NCI-H1436 (cell line): ENCODE measurements at regions not wholly inside any gene's neighbourhood (a gene's known extent, or its start where the extent isn't known, plus 50 kb on each side); places are given as distances from the start of the nearest gene placed in this dataset.
A peak's percentile ranks its signal among the peaks of the same experiment; 100 is the strongest.

Experiments used
- DNase-seq: peaks from one replicate; lab custom pipeline; 2025; lab: John Stamatoyannopoulos, UW

DNA sequence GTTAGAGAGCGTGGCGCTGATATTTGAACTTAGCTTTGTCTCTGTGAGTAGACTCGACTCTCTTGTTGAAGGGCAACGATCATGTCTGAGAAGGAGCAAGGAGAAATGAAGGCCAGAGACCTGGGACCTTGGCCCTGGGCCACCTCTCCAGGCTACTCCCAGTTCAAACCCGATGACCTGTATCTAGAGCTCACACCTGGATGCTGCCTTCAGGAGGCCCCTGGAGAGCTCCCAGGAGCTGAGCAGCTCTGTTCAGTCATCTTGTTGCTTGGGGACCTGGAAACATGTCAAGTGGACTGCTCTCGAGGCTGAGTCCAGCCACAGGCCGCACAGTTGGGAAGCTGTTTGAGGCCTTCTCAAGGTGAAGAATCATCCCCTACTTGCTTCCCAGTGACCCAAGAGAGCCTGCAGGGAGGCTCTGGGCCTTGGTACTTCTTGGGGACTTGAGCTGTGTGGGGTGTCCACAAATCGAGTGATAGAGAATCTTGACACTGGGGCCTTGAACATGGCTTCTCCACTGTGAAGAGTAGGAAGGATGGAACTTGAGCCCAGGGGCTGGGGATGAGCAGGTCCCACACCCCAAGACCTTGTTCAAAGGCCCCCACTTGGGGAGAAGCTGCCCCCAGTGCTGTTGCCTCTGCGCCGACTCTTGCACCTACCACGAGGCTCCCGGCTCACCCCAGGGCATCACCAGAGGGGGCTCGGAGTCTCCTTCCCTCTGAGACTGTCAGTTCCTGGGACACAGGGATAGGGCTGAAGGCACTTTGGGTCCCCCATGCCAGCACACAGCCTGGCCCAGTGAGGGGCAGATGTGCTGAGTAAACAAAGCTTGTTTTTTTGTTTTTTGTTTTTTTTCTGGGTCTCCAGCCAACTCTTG, 112.1 kb downstream of the IRX5 start:
- no peak for DNase-seq

DNA sequence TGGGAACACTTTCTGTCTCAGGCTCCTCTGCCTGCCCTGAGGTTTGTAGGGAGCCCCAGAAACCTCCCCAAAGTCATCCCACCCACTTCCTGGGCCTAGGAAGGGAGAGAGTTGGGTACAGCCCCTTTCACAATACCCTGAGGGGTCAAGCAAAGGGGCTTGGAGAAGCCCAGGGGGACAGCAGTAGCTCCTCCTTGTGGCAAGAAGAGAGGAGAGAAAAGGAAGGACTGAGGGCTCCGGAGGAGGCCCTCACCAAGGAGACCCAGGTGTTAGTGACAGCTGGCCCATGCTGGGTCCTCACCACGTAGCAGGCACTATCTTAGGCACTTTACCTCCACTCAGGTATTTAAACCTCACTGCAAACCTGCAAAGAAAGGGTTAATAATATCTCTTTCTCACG, 112.8 kb downstream of the IRX5 start:
- no peak for DNase-seq

DNA sequence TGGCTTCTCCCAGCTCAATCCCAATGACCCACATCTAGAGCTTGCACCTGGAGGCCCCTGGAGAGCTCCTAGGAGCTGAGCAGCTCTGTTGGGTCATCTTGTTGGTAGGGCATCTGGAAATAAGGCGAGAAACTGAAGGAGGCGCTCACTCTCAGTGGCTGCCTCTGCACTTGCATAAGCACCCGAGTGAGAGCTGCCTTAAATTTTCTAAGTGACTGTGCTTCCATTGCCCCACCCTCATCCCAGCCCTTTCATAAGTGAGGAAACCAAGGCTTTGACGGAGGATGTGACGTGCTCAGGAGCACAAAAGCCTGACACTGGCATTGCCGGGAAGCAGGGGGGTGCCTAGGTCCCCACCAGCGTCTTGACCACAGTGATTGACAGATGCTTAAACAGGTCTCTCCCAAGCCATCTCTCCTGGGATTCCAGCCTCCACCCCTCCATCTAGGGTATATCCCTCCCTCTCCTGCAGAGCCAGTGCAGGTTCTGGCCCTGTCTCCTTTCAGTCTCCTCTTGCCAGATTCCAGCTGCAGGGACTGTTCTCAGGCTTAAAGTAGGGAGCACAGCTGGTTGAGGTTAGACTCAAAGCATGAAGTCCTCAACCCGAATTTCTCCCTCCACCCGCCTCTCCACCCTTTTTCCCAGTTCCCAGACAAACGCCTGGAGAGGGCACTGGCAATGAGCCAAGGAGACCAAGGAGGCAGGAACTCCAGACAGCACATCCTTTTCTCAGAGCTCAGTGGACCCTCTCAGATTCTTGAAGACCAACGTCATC, 113.7 kb downstream of the IRX5 start:
- no peak for DNase-seq

DNA sequence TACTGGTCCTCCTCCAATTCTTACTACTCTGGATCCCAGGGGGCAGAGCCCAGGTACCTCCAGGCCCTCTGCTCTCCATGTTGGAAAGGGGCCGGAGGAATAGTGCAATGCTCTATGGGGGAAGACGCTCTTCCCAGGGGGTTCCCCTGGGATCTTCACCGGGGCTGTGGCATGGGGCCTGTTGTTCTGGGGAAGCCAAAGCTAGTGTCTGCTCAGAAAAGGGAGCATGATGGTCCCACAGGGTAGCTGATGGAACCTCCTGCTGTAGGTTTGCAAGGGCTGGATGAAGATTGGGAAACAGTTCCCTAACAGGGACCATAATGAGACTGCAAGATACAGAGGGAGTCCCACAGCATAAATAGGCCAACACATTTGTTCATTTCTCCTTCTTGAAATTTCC, 114.7 kb downstream of the IRX5 start:
- DNase-seq, result no peak

DNA sequence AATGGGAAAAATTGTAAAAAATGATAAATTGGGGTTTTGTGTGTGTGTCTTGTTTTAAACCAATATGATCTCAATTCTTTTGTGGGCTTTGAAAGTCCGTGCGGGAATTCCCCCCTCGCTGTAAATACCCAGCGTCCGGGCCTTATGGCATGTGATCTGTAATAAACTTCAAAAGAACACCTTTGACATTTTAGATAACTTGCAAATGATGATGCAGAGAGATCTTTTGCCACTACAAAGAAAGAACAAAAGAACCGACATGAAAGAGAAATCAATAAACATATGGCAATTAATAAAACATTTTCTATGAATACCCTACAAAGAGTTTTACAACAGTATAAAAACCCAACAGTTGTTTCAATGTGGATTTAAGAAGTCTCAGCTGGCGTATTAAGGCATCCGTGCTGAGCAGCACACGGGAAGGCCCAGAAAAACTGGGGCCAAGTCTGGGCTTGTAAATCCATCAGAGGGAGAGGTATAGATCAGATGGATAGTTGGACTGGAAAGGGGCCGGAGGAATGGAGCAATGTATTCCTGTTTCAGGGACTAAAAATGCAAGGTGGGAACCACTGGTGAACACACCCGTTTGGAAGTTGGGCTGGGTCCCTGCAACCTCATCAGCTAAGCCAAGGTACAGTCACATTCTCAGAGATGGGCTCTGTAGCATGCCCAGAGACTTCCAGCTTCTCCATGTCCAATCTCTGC, 115.2 kb downstream of the IRX5 start:
- no peak for DNase-seq

DNA sequence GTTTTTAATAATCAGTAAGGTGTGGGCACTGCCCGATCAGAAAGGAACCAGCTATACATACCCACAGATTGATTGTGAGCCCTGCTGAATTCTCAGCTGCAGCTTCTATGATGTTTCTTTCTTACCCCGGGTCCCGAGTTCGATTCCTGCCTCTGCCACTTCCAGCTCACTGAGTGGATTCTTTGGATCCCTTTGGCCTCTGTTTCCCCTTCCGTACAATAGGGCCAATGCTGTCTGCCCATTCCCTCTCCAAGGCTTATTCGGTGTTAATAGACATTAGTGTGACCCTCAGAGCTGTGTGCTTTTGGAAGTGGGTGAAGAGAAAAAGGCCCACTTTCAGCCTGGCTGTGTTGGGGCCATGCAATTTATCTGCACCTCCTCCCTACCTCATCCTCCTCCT, 115.8 kb downstream of the IRX5 start:
- no peak for DNase-seq

DNA sequence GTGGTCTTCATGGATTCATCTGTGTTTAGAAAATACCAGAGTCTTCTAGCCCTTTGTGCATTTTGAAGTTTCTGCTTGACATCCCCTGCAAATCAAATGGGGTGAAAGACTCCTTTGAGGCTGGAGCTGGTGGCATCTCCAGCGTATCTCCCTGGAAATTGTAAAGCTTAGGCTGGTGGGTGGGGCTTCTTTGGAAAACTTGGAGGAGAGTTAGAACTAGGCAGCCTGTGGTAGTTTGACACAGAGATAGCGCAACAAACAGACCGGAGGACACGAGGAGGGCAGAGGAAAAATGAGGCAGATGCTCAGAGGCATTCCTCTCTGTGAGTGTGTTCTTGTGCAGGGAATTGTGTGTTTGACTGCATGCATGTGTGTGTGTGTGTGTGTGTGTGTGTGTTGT, 116.3 kb downstream of the IRX5 start:
- DNase-seq, result no peak

DNA sequence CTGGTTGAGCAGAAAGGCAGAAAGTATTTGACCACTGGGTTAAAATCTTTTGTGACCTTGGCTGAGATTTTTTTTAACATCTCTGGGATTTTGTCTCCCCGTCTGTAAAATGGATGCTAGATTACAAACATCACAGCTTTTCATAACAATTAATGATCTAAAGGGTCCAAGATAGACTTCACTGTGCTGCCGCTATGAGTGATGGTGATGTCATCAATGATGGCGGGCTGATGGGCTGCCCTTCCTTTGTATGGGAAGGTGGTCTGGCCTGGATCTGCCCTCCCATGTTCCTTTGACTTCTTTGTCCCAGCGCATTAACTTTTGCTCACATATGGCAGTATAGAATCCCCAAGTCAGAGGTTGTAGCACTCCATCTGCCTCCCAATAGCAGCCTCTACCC, 116.7 kb downstream of the IRX5 start:
- DNase-seq, result no peak

DNA sequence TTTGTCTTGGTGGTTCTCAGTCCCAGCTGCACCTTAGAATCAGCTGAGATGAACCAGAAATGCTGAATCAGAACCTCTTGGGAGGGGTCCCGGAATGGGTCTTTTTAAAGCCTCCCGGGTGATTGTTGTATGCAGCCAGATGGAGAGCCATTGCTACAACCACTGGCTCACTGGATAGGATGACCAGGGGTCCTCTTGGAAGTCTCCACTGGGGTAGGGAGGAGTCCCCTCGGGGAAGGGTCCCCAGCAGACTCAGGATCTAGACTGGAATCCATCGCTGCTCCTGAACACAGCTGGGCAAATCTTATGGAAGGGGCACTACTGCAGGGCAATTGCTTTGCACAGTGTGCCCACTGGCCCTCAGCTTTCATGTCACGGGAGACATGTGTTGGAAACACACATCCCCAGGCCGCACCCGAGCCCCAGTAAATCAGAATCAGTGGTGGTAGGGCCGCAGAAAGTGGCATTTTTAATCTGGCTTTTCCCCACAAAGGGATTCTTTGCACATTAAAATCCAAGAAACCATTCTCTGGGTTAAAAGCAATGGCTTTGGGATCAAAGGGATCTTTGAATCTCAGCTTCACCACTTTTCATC, 117.3 kb downstream of the IRX5 start:
- no peak for DNase-seq

DNA sequence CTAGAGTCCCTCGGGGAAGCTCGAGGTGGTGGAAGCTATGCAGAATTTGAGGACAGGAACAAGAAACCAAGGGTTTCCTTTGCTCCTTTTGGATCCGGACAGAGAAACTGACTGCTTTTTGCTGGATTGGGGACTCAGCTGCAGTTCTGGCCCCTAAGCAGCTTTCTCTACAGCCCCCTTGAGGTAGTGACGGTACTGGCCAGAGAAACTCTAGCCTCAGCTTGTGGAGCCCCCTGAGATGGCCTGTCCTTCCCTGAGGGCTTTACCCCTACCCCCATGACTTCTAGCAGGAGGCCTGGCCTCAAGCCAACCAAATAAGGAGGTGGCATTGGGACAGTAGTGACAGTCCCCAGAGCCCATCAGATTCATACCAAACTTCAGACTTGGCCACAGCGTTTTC, 118.1 kb downstream of the IRX5 start:
- DNase-seq, result no peak

DNA sequence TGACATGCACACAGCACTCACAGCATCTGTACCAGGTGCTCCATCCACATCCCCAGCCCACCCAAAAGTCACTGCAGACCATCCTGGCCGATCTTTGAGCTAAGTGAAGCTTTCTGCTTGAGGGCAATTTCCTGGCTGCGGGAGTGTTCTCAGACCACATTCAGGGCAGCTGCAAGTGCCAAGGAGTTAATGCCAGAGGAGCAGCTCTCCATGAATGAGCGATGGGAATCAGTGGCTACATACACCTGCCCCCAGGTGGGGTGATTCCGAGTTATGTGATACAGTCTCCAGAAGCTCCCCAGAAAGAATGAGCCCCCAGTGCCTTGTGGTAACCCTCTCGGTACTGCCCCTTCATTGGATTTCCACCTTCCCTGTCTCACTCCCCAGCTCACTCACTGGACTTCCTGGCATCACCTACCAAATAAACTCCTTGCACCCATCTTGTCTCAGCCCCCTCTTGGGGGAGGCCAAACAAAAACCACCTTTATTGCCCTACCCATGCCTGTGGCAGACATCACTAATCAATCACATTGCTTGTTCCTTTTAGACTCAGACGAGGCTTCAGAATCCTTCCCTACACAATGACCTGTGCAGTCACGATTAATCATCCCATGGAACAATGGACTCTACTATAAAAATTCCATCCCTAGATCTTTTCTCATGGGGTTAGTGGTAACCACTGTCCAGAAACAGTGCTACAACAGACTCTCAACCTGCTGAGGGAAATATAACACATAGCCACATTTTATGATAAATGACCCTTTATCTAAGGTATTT, 121.1 kb downstream of the IRX5 start:
- DNase-seq, result no peak

DNA sequence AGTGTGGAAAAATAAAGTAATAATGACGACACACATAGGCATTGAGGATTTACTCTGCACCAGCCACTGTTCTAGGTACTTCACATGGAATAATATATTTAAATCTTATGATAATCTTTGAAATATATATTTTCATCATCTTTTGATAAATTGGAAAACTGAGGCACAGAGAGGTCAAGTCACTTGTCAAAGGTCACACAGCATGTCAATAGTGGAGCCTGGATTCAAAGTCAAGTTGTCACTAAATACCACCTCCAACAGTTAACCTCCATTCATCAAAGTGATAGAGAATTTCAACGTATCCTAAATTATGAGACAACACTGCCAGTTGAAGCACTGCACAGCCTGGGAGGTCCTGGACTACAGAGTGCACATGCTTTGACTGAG, 121.7 kb downstream of the IRX5 start:
- no peak for DNase-seq

DNA sequence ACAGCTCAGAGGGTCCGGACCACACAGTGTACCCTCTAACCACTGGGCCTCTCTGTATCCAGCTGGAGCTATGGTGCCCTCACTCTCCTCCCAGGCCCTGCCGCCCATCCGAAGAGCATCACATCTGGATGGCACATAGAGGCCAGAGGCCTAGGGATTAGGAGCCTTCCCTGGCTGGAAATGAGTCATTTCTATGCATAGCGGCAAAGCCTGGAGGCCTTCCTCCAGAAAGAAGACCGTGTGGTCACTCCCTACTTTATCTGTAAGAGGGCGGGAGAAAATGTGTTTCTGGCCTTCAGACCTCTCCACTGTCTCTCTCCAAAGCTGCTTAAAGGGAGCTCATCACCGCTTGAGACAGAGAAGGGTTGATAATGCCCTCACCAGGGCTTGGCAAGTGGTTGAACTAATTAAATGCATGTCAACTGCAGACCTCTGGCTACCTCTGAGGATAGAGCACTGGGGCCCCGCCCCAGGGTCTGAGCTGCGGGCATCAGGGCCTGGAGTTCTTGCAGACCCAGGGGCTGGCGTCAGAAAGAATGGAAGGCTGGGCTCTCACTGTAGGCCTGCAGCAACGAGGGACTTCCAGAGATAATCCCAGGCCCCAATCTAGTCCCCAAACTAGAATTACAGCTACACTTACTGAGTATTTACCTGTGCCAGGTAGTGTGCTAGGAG, 122.2 kb downstream of the IRX5 start:
- DNase-seq, result no peak

DNA sequence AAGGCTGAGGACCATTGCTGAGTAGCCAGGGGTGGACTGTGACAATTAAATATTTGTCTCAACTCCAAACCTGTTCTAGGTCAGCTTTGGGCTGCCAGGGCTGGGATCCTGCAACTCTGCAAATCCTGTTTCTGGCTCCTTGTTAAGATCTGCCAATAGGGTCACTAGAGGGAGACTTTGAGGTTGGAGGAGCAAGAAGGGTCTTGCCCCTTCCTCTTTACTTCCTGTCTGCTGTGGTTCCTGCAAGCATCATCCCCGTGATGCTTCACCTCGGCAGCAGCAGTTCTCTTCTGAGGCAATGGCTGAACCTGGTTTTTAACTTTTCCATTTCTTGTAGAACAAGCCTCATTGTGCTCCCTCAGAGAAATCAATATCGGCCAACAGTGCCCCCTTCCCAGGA, 124.6 kb downstream of the IRX5 start:
- no peak for DNase-seq

DNA sequence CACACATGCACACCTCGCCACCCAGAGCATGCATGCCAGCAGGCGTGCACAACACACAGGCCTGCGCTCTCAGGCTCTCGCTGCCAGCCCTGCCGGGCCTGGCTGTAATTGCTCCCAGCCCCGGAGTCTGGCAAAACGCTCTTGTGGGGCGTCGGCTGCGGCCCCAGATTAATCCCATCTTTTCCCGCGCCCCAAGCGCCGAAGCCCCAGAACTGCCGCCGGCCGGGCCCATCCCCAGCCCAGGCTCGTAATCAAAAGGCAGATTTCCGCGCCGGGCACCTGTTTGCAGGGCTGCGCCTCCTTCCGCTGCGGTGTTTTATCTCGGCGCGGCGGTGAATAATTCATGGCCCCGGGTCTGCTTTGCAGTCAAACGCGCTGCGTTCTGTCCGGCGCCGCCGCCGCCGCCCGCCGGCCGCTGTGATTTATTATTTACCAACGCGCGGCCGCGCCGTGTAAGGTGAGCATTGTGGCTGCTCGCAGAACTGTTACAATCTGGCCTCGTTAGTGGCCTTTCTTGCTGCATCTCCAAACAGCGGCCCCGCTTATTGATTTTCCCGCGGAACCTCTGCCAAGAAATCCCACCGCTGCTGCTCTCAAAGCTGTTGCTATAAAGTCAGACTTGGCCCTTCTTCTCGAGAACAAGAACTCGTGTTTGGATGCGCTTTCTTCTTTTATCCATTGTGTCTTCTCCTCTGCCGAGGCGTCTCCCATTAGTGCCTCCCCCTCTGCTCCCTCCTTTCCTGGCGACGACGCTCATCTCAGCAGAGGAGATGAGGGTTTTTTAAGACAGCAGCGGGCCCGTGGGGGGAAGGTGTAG, 126.1 kb downstream of the IRX5 start:
- DNase-seq, result peak; percentile 9

DNA sequence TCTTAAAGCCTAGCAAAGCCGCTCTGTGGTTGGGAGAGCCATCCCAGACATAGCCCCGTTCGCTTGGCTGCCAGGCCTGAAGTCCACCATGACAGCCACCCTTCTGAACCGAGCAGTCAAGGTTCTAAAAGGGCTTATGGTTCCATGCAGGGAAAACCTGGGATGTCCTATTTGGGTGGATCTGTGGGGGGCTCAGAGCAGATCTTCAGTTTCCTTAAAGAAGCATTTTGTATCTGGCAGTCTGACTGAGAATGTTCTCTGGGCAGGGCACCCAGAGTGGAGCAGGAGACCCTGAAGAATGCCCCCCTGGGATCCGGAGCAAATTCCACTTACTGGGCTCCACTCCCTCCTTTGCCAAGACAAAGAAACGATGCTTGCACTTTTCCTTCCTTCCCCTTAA, 127.2 kb downstream of the IRX5 start:
- no peak for DNase-seq

DNA sequence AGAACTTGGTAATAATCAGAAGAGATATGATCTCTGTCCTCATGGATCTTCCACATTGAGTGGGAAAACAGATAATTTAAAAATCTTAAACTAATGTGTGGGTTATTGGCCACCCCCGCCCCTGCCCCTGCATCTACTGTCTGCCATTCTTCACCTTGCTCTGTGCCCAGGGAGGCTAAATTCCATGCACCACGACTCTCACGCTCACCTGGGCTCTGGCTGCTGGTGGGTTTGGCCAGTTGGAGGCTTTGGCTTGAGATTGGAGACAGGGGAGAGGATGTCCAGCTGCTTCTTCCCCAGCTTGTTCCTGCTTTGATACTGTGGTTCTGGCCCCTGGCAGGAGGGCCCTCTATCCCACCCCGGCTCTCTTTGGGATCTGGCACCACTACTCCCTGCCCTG, 127.9 kb downstream of the IRX5 start:
- DNase-seq, result no peak

DNA sequence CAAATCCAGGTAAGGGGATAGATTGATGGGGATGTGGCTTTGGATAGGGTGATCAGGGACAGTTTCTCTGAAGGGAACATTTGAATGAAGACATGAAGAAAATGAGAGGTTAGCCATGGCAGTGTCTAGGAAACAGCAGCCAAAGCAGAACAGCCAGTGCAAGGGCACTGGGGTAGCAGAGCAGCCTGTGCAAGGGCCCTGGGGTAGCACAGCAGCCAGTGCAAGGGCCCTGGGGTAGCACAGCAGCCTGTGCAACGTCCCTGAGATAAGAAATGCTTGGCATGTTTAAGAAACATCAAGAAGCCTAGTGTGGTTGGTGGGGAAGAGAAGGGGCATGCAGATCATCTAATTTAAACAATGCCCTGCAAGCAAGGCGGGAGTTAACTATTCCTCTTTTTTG, 128.5 kb downstream of the IRX5 start:
- no peak for DNase-seq

DNA sequence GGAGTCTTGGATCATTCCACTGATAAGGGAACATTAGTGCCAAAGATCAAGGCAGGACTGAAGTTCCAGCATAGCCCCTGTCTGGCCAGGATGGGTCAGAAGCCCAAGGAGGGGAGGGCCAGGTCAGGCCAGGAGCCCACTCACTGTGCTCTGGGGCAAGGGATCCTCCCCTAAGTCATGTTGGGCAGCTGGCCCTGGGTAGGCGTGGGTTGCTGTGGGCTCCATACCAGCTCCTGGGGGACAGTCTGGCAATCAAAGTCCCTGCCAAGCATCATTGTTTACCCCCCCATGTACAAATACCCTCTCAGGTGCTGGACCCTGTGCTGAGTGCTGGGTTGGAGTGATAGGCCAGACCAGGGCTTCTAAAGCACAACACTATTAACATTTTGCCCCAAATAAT, 130.5 kb downstream of the IRX5 start:
- no peak for DNase-seq

DNA sequence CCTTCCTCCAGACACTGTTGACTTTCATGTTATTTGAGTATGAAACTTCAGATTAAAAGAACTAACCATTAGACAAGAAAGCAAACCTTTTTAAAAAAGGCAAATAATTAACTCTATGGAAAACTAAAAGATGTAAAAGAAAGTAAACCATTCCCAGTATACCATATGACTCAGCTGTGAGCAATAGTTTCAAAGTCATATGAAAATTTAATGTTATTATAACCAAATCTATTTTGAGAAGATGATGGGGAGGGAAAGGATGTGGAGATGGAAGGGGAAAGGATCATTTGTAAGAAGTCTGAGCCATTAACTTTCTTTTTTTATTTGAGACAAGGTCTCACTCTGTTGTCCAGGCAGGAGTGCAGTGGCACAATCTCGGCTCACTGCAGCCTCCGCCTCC, 131.8 kb downstream of the IRX5 start:
- DNase-seq, result no peak
